HCT116 (cell line): ENCODE measurements at regions not wholly inside any gene's neighbourhood (a gene's known extent, or its start where the extent isn't known, plus 50 kb on each side); places are given as distances from the start of the nearest gene placed in this dataset.

Source experiments
- ATAC-seq: fragments of 200-7000 bp; cut with Tn5 transposase; 2 replicates; pipeline ENCODE4 v1.9.1; 2020; ENCODE audit warnings: mild to moderate bottlenecking, moderate library complexity
- BruUV-seq: library from RNA; stranded (reverse); fragments of 400-500 nt; replicated peaks from 2 replicates; lab custom pipeline; 2021; lab: Mats Ljungman, UMichigan
- CTCF ChIA-PET: fragments of 300-600 bp; sonication (Branson Sonifier 250); formaldehyde crosslinking; loops from one replicate; lab custom pipeline; 2021; ENCODE audit warnings: antibody characterized with exemption; lab: Charles Lee
- POLR2A ChIA-PET: fragments of 300-600, 350-600 bp; sonication (Branson Sonifier 250); formaldehyde crosslinking; loops from one replicate; lab custom pipeline; 2021; ENCODE audit warnings: antibody characterized with exemption; lab: Charles Lee
- RAD21 ChIA-PET, 2 experiments: fragments of 300-600 bp; sonication (Branson Sonifier 250); formaldehyde crosslinking; loops; one replicate each; lab custom pipeline; 2023; ENCODE audit warnings: low total read pairs in 2 of 2; ENCODE audit not compliant: uncharacterized antibody in 2 of 2, unreplicated experiment in 2 of 2, low non-redundant PET in 1 of 2; lab: Charles Lee
- DNase-seq: peaks from one replicate; pipeline ENCODE4 v3.0.0-alpha.2; 2010; ENCODE audit warnings: low read depth, low spot score
- H2AFZ ChIP-seq: fragments of 200-600 bp; shearing (Covaris generic), sonication (generic); 2 replicates; pipeline ENCODE4 v1.6.1; 2017; ENCODE audit warnings: low read depth, mixed run types, mixed read lengths, antibody characterized with exemption, low read length; ENCODE audit not compliant: poor library complexity, severe bottlenecking
- H3K27ac ChIP-seq: 2 replicates; pipeline ENCODE4 v1.5.1; 2012; ENCODE audit warnings: low read depth, low read length
- H3K27me3 ChIP-seq: fragments of 200-600 bp; sonication (generic); 2 replicates; pipeline ENCODE4 v1.6.1; 2016; ENCODE audit warnings: mixed run types, low read length, mixed read lengths; ENCODE audit not compliant: insufficient read depth
- H3K36me3 ChIP-seq, 2 experiments: fragments of 200-500 bp in 1 of 2; fragments of 200-600 bp in 1 of 2; sonication (Bioruptor generic) in 1 of 2; sonication (generic) in 1 of 2; 2 replicates each; pipeline versions ENCODE4 v1.5.1 to v1.6.1; 2014 to 2016; ENCODE audit warnings: low read length in 2 of 2, inconsistent platforms in 1 of 2, mixed read lengths in 1 of 2, mixed run types in 1 of 2; ENCODE audit not compliant: insufficient read depth in 2 of 2, control insufficient read depth in 1 of 2
- H3K4me1 ChIP-seq, 2 experiments: fragments of 200-600 bp in 1 of 2; sonication (generic) in 1 of 2; 2 replicates each; pipeline versions ENCODE4 v1.5.1 to v1.6.1; 2012 to 2017; ENCODE audit warnings: low read length in 2 of 2, inconsistent platforms in 1 of 2, mild to moderate bottlenecking in 1 of 2, mixed read lengths in 1 of 2, mixed run types in 1 of 2, moderate library complexity in 1 of 2; ENCODE audit not compliant: insufficient read depth in 2 of 2, control insufficient read depth in 1 of 2
- H3K4me2 ChIP-seq: fragments of 200-600 bp; sonication (generic); 2 replicates; pipeline ENCODE4 v1.6.1; 2017; ENCODE audit warnings: mixed run types, low read length, mixed read lengths
- H3K4me3 ChIP-seq, 2 experiments: fragments of 200-600 bp in 1 of 2; sonication (generic) in 1 of 2; replicated peaks in 1 of 2; 2 replicates each; pipeline ENCODE4 v1.5.1; 2011 to 2016; ENCODE audit warnings: low read length in 2 of 2, control low read depth in 1 of 2, low read depth in 1 of 2, mild to moderate bottlenecking in 1 of 2, mixed read lengths in 1 of 2, mixed run types in 1 of 2
- H3K79me2 ChIP-seq: fragments of 200-600 bp; sonication (generic); 2 replicates; pipeline ENCODE4 v1.6.1; 2017; ENCODE audit warnings: mild to moderate bottlenecking, mixed run types, low read length, moderate library complexity, mixed read lengths; ENCODE audit not compliant: insufficient read depth
- H3K9ac ChIP-seq: fragments of 200-600 bp; sonication (generic); 2 replicates; pipeline ENCODE4 v1.6.1; 2016; ENCODE audit warnings: low read length, mixed read lengths
- H3K9me2 ChIP-seq: fragments of 200-600 bp; sonication (generic), shearing (Covaris generic); 2 replicates; pipeline ENCODE4 v1.6.1; 2017; ENCODE audit warnings: mixed run types, mild to moderate bottlenecking, moderate library complexity; ENCODE audit not compliant: insufficient read depth
- H3K9me3 ChIP-seq, 2 experiments: fragments of 200-500 bp in 1 of 2; fragments of 200-600 bp in 1 of 2; sonication (Bioruptor generic) in 1 of 2; sonication (generic) in 1 of 2; 2 replicates each; pipeline ENCODE4 v1.6.1; 2014 to 2017; ENCODE audit warnings: low read length in 2 of 2, mixed read lengths in 2 of 2, inconsistent platforms in 1 of 2, low read depth in 1 of 2, mild to moderate bottlenecking in 1 of 2, mixed run types in 1 of 2, moderate library complexity in 1 of 2; ENCODE audit not compliant: control insufficient read depth in 1 of 2, insufficient read depth in 1 of 2
- H4K20me1 ChIP-seq: fragments of 200-600 bp; sonication (generic), shearing (Covaris generic); 2 replicates; pipeline ENCODE4 v1.6.1; 2017; ENCODE audit warnings: mixed run types, mild to moderate bottlenecking, moderate library complexity; ENCODE audit not compliant: insufficient read depth
- CEBPB ChIP-seq: IDR thresholded peaks from 2 replicates; pipeline ENCODE4 v1.6.1; 2012; ENCODE audit warnings: low read depth
- CTCF ChIP-seq, 3 experiments: fragments of 200-600 bp in 1 of 3; sonication (generic) in 1 of 3; IDR thresholded peaks in 2 of 3; conservative IDR thresholded peaks in 1 of 3; 2 replicates each; pipeline ENCODE4 v1.5.1; 2012 to 2017; ENCODE audit warnings: low read depth in 2 of 3, low read length in 2 of 3, antibody characterized with exemption in 1 of 3, borderline replicate concordance in 1 of 3, control low read depth in 1 of 3, mild to moderate bottlenecking in 1 of 3, mixed read lengths in 1 of 3, mixed run types in 1 of 3, moderate library complexity in 1 of 3; ENCODE audit not compliant: insufficient read depth in 1 of 3
- ELF1 ChIP-seq: IDR thresholded peaks from 2 replicates; pipeline ENCODE4 v1.6.1; 2012; ENCODE audit warnings: low read depth, borderline replicate concordance
- EZH2phosphoT487 ChIP-seq: fragments of 200-600 bp; IDR thresholded peaks from 2 replicates; pipeline ENCODE4 v1.6.1; 2018; ENCODE audit warnings: antibody characterized with exemption, borderline replicate concordance
- RAD21 ChIP-seq: IDR thresholded peaks from 2 replicates; pipeline ENCODE4 v1.6.1; 2012; ENCODE audit warnings: low read depth, mild to moderate bottlenecking
- SIN3A ChIP-seq: IDR thresholded peaks from 2 replicates; pipeline ENCODE4 v1.6.1; 2012; ENCODE audit warnings: low read depth
- ZBTB33 ChIP-seq: IDR thresholded peaks from 2 replicates; pipeline ENCODE4 v1.6.1; 2011; ENCODE audit warnings: mild to moderate bottlenecking, low read length, moderate library complexity; ENCODE audit not compliant: insufficient replicate concordance; ENCODE audit errors: extremely low read depth
- ZNF274 ChIP-seq: fragments of 200-500 bp; sonication (Bioruptor generic); IDR thresholded peaks from 2 replicates; pipeline ENCODE4 v1.6.1; 2014; ENCODE audit warnings: mild to moderate bottlenecking, low read depth, low read length, inconsistent platforms
- intact Hi-C: fragments of 100-400 bp; cut with micrococcal nuclease; formaldehyde crosslinking; loops from 2 replicates; pipeline ENCODE4 v1.10.0; 2022

- ChIA-PET POLR2A (no interaction called here), CTCF (no interaction called here)
Observed at GRCh38 chr18:4677006-4677405, 221.9 kb upstream of the DLGAP1 start.

More at GRCh38 chr18:4677006-4677405, 221.9 kb upstream of the DLGAP1 start:
- no peak for DNase-seq
- no TSS peak for BruUV-seq
- Histone ChIP-seq H4K20me1 (no peaks in the 10 kb centered on the region), H2AFZ (no peak overlapping the region), H3K36me3 (no peaks in the 10 kb centered on the region), H3K4me1 (no peaks in the 10 kb centered on the region), H3K4me2 (no peak overlapping the region), H3K9ac (no peak overlapping the region), H3K9me3 (peaks cover 3 to 20% of the 10 kb centered on the region in 2 experiments; a peak in 2 of 4 replicates), H3K27me3 (no peaks in the 10 kb centered on the region), H3K79me2 (no peaks in the 10 kb centered on the region), H3K4me3 (no peak overlapping the region), H3K27ac (no peak overlapping the region)
- RAD21 ChIA-PET, result no interaction called here
- intact Hi-C loops, result no loop called here
- no peak for ATAC-seq
- TF ChIP-seq SIN3A (no peak), ZBTB33 (no peak), RAD21 (no peak), ZNF274 (no peak), CTCF (IDR thresholded peaks at IDR 0.05 in 2 of 3, conservative IDR thresholded peaks at IDR 0.05 in 1 of 3; ENCODE audit: borderline replicate concordance in 1 of 3, insufficient read depth in 1 of 3, low read depth in 2 of 3, low read length in 2 of 3) (no peak), ELF1 (no peak), CEBPB (no peak), EZH2phosphoT487 (no peak)
- TF ChIP-seq, all 23 proteins: peak for 0
- no peaks in the 10 kb centered on the region for H3K9me2 ChIP-seq
